ENCODE measurements at regions not wholly inside any gene's neighbourhood (a gene's known extent, or its start where the extent isn't known, plus 50 kb on each side); places are given as distances from the start of the nearest gene placed in this dataset.

GRCh38 chr9:89661956-89662717 lies 57.3 kb downstream of the GADD45G start:
- 13% methylated on average over 10 of the region's 21 CpGs for WGBS (ENCODE audit: low lambda C conversion rate)
- ChIA-PET CTCF (interaction anchor here (0.9 to 1.6 kb wide), 4 partner anchors 58 to 146 kb away, joined by 3 to 13 read pairs (median 5); partner anchors contain the start of gene GADD45G), POLR2A (interaction anchor here (0.9 to 2.5 kb wide), 7 partner anchors 13 to 140 kb away, joined by 3 to 13 read pairs (median 5); partner anchors contain the start of gene GADD45G)
- peak; percentile 96 for DNase-seq
- Histone ChIP-seq H3K27me3 (ENCODE audit: insufficient read depth) (no peaks in the 10 kb centered on the region), H3K9ac (no peak overlapping the region), H3K27ac (ENCODE audit: low read depth in 2 of 2, low read length in 1 of 2) (peak overlapping the region in 1 of 2 experiments; percentile 90; a peak in 2 of 4 replicates), H3K4me1 (ENCODE audit: control insufficient read depth in 1 of 2, insufficient read depth in 2 of 2, low read depth in 1 of 2, low read length in 1 of 2) (peaks cover 0 to 50% of the 10 kb centered on the region in 2 experiments; a peak in 2 of 4 replicates), H4K20me1 (ENCODE audit: insufficient read depth) (no peaks in the 10 kb centered on the region), H3K36me3 (replicated peaks in 1 of 2; ENCODE audit: control insufficient read depth in 1 of 2, insufficient read depth in 2 of 2, low read length in 1 of 2) (no peaks in the 10 kb centered on the region), H3K79me2 (ENCODE audit: insufficient read depth) (no peaks in the 10 kb centered on the region), H3K9me3 (no peaks in the 10 kb centered on the region), H3K9me2 (no peaks in the 10 kb centered on the region), H2AFZ (ENCODE audit: low read depth) (peak overlapping the region; percentile 68; the same call in 1 of the 2 replicates), H3F3A (replicated peaks; ENCODE audit: insufficient read depth) (no peaks in the 10 kb centered on the region), H3K4me2 (0 out of 2 replicates have a peak overlapping the region, but pooled peaks have one; percentile 50), H3K4me3 (ENCODE audit: low read depth in 2 of 2, low read length in 1 of 2) (peak overlapping the region; percentile 3 to 12; a peak in 3 of 4 replicates)
- TF ChIP-seq MXI1 (IDR thresholded peaks at IDR 0.05; ENCODE audit: low read depth, low read length) (peak; percentile 38; the same call in 1 of the 2 replicates), RAD21 (IDR thresholded peaks at IDR 0.05; ENCODE audit: low read length) (no peak), CTCF (IDR thresholded peaks at IDR 0.05) (no peak), PBX3 (IDR thresholded peaks at IDR 0.05) (peak; percentile 99), NFIC (IDR thresholded peaks at IDR 0.05; ENCODE audit: borderline replicate concordance) (peak; percentile 10; the same call in 1 of the 2 replicates), NRF1 (IDR thresholded peaks at IDR 0.05; ENCODE audit: low read depth, low read length) (no peak), USF2 (IDR thresholded peaks at IDR 0.05; ENCODE audit: borderline replicate concordance, low read depth, low read length) (no peak), FOSL2 (IDR thresholded peaks at IDR 0.05; ENCODE audit: borderline replicate concordance, low read depth) (no peak), TCF12 (IDR thresholded peaks at IDR 0.05) (no peak), EP300 (IDR thresholded peaks at IDR 0.05; ENCODE audit: borderline replicate concordance in 1 of 2, low read depth in 1 of 2, low read length in 1 of 2) (peak in 1 of 2 experiments; percentile 9; a peak in 1 of 4 replicates), FOXM1 (IDR thresholded peaks at IDR 0.05; ENCODE audit: low read depth) (no peak), ZBTB33 (IDR thresholded peaks at IDR 0.05; ENCODE audit: borderline replicate concordance, low read depth) (no peak), EZH2phosphoT487 (IDR thresholded peaks at IDR 0.05; ENCODE audit: borderline replicate concordance, low read depth) (no peak), FOXJ3 (CRISPR knock-in tag; IDR thresholded peaks at IDR 0.05) (peak; percentile 47; the same call in 1 of the 2 replicates), MAX (IDR thresholded peaks at IDR 0.05; ENCODE audit: low read depth) (no peak), TAF1 (IDR thresholded peaks at IDR 0.05; ENCODE audit: borderline replicate concordance, low read depth, low read length) (no peak), ELF1 (IDR thresholded peaks at IDR 0.05) (no peak), CHD2 (IDR thresholded peaks at IDR 0.05; ENCODE audit: low read length, partially characterized antibody) (peak; percentile 60), SMC3 (IDR thresholded peaks at IDR 0.05; ENCODE audit: low read depth, low read length) (no peak), IRF3 (IDR thresholded peaks at IDR 0.05; ENCODE audit: low read depth, low read length) (peak; percentile 65), SIN3A (IDR thresholded peaks at IDR 0.05; ENCODE audit: borderline replicate concordance, low read depth, low read length) (no peak), POLR2AphosphoS5 (IDR thresholded peaks at IDR 0.05; ENCODE audit: low read depth, low read length) (no peak)

All from SK-N-SH (cell line).